Psoas muscle (tissue), 7 donors: ENCODE measurements at regions not wholly inside any gene's neighbourhood (a gene's known extent, or its start where the extent isn't known, plus 50 kb on each side); places are given as distances from the start of the nearest gene placed in this dataset.
"Not testable (repeated sequence)": the region's sequence is repeated elsewhere in the genome, so short reads cannot be mapped to it uniquely, and the experiment has no call there.

Experiments
- ATAC-seq, 4 donors: fragments of 200-7000 bp; cut with Tn5 transposase; one replicate each; pipeline ENCODE4 v1.9.1; 2020; ENCODE audit warnings: moderate library complexity in 3 of 4, mild to moderate bottlenecking in 2 of 4
- DNase-seq, 2 donors: peaks; one replicate each; pipeline ENCODE4 v3.0.0-alpha.2; 2020
- H3K27ac ChIP-seq: fragments of 200-600 bp; one replicate; pipeline ENCODE4 v1.8.0; 2022
- H3K27me3 ChIP-seq, 3 donors: fragments of 200-600 bp in 1 of 3; one replicate each; pipeline versions ENCODE4 v1.6.1 to v1.8.0; 2013 to 2022; ENCODE audit warnings: low read length in 2 of 3, mild to moderate bottlenecking in 2 of 3, moderate library complexity in 1 of 3; ENCODE audit not compliant: insufficient read depth in 3 of 3
- H3K36me3 ChIP-seq, 2 donors: fragments of 200-600 bp in 1 of 2; one replicate each; pipeline versions ENCODE4 v1.6.1 to v1.8.0; 2013 to 2022; ENCODE audit warnings: low read depth in 1 of 2, mild to moderate bottlenecking in 1 of 2, moderate library complexity in 1 of 2; ENCODE audit not compliant: insufficient read depth in 1 of 2
- H3K4me1 ChIP-seq: fragments of 200-600 bp; one replicate; pipeline ENCODE4 v1.8.0; 2022
- H3K4me3 ChIP-seq: fragments of 200-600 bp; one replicate; pipeline ENCODE4 v1.8.0; 2022; ENCODE audit warnings: mild to moderate bottlenecking
- H3K9me3 ChIP-seq: fragments of 200-600 bp; one replicate; pipeline ENCODE4 v1.8.0; 2022
- WGBS, 3 donors: extraction: QIAGEN DNeasy Blood & Tissue Kit; methylation state at CpG; one replicate each; pipeline versions ENCODE4 v1.1.6 to v1.1.7; 2013; 5-methylcytosine and 5-hydroxymethylcytosine counted together
- intact Hi-C, 2 donors: fragments of 100-400 bp; cut with DNase I; formaldehyde crosslinking; loops; one replicate each; pipeline versions ENCODE4 v1.11.0 to v1.14.2; 2022
- TF ChIP-seq, protein P1 (sequence below): fragments of 200-600 bp; IDR thresholded peaks from one replicate; pipeline ENCODE4 v1.8.0; 2022; ENCODE audit warnings: antibody characterized with exemption
- donor health status: healthy with polysubstance abuse.
- donor health status: DM: no; HTN: no; CAD: no; lungs with moderate emphysema.
- donor health status: Bipolar disorder and iron deficiency.
- donor health status: healthy.
- donor health status: DM: yes; HTN: yes; CAD: no.
- donor health status: DM: no; HTN: no; CAD: no.
- donor health status: DM: yes; HTN: yes; CAD: no.

DNA sequence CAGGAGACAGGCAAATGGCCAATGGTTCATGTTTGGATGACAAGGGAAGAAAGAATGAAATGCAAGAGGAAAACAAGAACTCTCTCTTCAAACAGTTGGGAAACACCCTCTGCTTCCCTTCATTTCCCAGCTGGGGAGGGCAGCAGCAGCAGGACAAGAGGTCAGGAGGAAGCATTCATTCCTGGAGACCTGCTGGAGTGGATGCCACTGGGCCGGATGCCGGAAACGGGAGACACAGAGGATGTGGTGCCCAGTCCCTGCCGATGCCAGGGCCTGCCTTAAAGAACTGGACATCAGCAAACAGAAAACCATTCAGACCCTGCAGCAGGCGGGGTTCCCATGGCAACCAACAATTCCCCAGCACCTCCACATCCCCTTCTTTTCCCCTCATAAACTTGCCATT, 102.3 kb upstream of the ZNF648 start:
- ATAC-seq: peak; percentile 49 to 90 (median 86)
- Histone ChIP-seq H3K9me3 (peaks cover 6% of the 10 kb centered on the region), H3K27ac (peak overlapping the region; percentile 53), H3K4me3 (no peak overlapping the region), H3K4me1 (peaks cover 12% of the 10 kb centered on the region), H3K27me3 (no peaks in the 10 kb centered on the region), H3K36me3 (no peaks in the 10 kb centered on the region)
- intact Hi-C loops: no loop called here
- peak; percentile 74 to 85 for DNase-seq
- TF ChIP-seq, protein P1, sequence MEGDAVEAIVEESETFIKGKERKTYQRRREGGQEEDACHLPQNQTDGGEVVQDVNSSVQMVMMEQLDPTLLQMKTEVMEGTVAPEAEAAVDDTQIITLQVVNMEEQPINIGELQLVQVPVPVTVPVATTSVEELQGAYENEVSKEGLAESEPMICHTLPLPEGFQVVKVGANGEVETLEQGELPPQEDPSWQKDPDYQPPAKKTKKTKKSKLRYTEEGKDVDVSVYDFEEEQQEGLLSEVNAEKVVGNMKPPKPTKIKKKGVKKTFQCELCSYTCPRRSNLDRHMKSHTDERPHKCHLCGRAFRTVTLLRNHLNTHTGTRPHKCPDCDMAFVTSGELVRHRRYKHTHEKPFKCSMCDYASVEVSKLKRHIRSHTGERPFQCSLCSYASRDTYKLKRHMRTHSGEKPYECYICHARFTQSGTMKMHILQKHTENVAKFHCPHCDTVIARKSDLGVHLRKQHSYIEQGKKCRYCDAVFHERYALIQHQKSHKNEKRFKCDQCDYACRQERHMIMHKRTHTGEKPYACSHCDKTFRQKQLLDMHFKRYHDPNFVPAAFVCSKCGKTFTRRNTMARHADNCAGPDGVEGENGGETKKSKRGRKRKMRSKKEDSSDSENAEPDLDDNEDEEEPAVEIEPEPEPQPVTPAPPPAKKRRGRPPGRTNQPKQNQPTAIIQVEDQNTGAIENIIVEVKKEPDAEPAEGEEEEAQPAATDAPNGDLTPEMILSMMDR: no peak
- 20 to 30% (median 22%) methylated on average over 5 of the region's 5 CpGs for WGBS, 3 donors

DNA sequence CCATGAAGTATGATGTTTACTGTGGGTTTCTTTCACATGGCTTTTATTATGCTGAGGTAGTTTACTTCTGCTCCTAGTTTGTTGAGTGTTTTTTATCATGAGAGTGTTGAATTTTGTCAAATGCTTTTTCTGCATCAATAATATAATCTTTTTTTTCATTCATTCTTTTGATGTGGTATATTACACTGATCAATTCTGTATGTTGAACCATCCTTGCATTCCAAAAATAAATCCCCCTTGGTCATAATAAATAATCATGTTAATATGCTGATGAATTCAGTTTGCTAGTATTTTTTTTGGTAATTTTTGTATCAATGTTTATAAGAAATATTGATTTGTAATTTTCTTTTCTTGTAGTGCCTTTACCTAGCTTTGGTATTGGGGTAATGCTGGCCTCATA, 97.9 kb upstream of the ZNF648 start:
- intact Hi-C loops: no loop called here

DNA sequence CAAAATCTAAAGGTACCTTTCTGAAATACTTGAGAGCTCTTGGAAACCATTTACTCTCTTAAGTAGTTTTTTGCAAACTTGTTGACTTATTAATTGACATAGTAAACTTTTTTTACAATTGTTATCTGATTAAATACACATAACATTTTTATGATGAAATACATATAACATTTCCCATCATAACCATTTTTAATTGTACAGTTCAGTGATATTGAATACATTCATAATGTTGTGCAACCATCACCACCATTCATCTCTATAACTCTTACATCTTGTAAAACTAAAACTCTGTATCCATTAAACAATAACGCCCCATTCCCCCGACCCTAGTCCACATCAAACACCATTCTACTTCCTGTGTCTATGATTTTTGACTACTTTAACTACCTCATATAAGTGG, 95.7 kb upstream of the ZNF648 start:
- ATAC-seq: no peak
- WGBS, 3 donors: 92 to 94% (median 93%) methylated on average over 2 of the region's 2 CpGs
- Histone ChIP-seq H3K4me3 (no peak overlapping the region), H3K4me1 (no peaks in the 10 kb centered on the region), H3K27me3 (no peaks in the 10 kb centered on the region), H3K36me3 (no peaks in the 10 kb centered on the region), H3K27ac (no peak overlapping the region), H3K9me3 (peaks cover 6% of the 10 kb centered on the region)
- intact Hi-C loops: no loop called here
- no peak for DNase-seq
- TF ChIP-seq, protein P1: no peak

More for the DNA sequence above, 97.9 kb upstream of the ZNF648 start:
- no peak for ATAC-seq
- DNase-seq: no peak
- no peak overlapping the region for H3K27ac ChIP-seq
- no peaks in the 10 kb centered on the region for H3K36me3 ChIP-seq
- H3K4me1 ChIP-seq: peaks cover 12% of the 10 kb centered on the region
- peaks cover 6% of the 10 kb centered on the region for H3K9me3 ChIP-seq
- no peaks in the 10 kb centered on the region for H3K27me3 ChIP-seq
- TF ChIP-seq, protein P1: no peak
- no peak overlapping the region for H3K4me3 ChIP-seq

DNA sequence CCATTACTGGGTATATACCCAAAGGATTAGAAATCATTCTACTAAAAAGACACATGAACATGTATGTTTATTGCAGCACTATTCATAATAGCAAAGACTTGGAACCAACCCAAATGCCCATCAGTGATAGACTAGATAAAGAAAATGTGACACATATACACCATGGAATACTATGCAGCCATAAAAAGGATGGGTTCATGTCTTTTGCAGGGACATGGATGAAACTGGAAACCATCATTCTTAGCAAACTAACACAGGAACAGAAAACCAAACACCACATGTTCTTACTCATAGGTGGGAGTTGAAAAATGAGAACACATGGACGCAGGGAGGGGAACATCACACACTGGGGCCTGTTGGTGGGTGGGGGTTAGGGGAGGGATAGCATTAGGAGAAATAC, 92.9 kb upstream of the ZNF648 start:
- H3K27me3 ChIP-seq, intact Hi-C loops, H3K27ac ChIP-seq, H3K4me1 ChIP-seq, H3K9me3 ChIP-seq, H3K4me3 ChIP-seq, ATAC-seq, H3K36me3 ChIP-seq, DNase-seq: not testable (repeated sequence)
- 88 to 94% (median 90%) methylated on average over 1 of the region's 1 CpG for WGBS, 3 donors

DNA sequence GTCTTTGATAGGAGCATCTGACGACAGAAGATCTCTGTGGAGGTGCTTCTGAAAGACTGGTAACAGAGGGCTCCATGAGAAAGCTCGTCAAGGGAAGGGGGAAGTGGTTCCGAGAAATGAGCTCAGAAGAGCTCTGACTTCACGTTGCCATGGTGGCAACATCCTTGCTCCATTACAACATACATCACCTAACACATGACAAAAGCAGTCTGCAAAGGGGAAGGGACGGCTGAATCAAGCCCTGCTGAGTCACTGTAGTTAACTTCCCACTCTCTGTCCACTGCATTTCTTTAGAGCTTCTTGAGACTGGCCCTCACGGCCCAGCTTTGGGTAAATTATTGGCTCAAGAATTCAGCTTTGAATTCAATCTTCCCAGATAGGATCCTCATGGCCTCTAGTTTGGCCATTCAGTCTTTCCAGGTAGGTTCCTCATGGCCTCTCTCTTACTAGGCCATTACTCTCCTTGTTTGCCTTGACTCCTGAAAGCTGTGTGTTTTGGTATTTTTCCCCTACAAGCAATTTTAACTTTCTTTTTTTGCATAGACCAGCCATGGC, 88.0 kb upstream of the ZNF648 start:
- TF ChIP-seq, protein P1: no peak
- intact Hi-C loops: loop anchor here in 1 of 2 donors (5.0 kb wide), 2 partner anchors 43 to 138 kb away; no protein-coding TSS in a partner anchor
- no peaks in the 10 kb centered on the region for H3K9me3 ChIP-seq
- no peaks in the 10 kb centered on the region for H3K27me3 ChIP-seq
- 82 to 86% (median 85%) methylated on average over 6 of the region's 6 CpGs for WGBS, 3 donors
- H3K4me1 ChIP-seq: peaks cover 16% of the 10 kb centered on the region
- H3K27ac ChIP-seq: no peak overlapping the region
- H3K36me3 ChIP-seq: no peaks in the 10 kb centered on the region
- DNase-seq: peak in 1 of 2 donors; percentile 34
- no peak overlapping the region for H3K4me3 ChIP-seq
- ATAC-seq: peak; percentile 40 to 57 (median 54)
